ENCODE measurements at regions not wholly inside any gene's neighbourhood (a gene's known extent, or its start where the extent isn't known, plus 50 kb on each side); places are given as distances from the start of the nearest gene placed in this dataset.
"Not testable (repeated sequence)": the region's sequence is repeated elsewhere in the genome, so short reads cannot be mapped to it uniquely, and the experiment has no call there.

DNA sequence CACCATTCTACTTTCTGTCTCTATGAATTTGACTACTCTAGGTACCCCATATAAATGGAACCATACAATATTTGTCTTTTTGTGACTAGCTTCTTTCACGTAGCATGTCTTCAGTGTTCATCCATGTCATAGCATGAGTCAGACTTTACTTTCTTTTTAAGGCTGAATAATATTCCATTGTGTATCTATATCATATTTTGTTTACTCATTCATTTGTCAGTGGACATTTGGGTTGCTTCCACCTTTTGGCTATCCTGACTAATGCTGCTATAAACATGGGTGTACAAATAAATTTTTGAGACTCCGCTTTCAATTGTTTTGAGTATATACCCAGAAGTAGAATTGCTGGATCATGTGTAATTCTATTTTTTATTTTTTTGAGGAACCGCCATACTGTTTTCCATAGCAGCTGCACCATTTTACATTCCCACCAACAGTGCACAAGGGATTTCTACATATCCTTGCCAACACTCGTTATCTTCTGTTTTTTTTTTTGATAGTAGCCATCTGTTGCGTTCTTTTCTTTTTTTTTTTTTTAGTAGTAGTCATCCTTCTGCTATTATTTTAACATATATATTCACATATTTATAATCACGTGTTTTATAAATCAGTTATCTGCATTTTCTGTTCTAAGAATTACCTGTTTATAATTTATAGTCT lies 158.0 kb upstream of the MED14 start:
- DNase-seq (ENCODE audit: low spot score): no peak
- TF ChIP-seq, protein P1, sequence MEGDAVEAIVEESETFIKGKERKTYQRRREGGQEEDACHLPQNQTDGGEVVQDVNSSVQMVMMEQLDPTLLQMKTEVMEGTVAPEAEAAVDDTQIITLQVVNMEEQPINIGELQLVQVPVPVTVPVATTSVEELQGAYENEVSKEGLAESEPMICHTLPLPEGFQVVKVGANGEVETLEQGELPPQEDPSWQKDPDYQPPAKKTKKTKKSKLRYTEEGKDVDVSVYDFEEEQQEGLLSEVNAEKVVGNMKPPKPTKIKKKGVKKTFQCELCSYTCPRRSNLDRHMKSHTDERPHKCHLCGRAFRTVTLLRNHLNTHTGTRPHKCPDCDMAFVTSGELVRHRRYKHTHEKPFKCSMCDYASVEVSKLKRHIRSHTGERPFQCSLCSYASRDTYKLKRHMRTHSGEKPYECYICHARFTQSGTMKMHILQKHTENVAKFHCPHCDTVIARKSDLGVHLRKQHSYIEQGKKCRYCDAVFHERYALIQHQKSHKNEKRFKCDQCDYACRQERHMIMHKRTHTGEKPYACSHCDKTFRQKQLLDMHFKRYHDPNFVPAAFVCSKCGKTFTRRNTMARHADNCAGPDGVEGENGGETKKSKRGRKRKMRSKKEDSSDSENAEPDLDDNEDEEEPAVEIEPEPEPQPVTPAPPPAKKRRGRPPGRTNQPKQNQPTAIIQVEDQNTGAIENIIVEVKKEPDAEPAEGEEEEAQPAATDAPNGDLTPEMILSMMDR (IDR thresholded peaks at IDR 0.05; ENCODE audit: extremely low read depth, missing control alignments): no peak

DNA sequence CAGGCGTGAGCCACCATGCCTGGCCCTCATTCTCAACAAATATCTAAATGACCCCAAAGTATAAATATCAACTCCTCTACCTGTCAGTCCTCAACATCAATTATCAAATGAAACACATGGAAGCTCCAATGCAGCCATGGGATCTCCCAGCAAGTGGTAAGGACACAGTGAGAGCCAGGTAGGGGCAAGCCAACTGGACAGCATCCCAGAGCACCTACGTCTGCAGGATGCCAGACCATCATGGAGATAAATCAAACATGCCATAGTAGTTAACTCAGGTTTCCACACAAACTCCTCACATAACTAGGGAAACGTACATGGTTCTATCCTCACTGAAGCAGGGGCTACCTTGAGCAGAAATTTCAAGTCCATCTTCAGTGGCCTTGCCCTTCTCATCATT lies 159.9 kb upstream of the MED14 start:
- TF ChIP-seq, protein P1 (IDR thresholded peaks at IDR 0.05; ENCODE audit: extremely low read depth, missing control alignments): no peak

DNA sequence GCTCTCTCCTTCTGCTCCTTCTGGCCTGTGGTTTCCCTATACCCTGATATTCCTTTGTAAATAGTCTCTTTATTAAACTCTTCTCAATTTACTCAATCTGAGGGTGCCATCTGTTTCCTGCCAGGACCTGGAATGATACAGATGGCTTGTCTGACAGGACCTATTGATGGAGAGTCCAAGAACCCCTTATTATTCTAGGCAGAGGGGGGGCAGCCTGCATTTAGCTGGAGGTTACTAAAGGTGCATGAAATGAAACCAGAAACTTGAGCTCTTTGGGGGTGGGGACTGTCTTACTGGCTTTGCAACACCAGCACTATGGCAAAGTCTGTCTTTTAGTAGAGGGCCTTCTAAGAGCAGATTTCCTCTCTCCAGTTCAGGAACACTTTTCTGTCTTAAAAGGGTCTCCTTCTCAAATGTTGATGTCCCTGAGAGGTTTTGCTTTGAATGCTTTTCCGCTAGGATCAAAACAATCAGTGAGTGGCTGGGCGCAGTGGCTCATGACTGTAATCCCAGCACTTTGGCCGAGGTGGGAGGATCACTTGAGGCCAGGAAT lies 162.5 kb upstream of the MED14 start:
- TF ChIP-seq, protein P1 (IDR thresholded peaks at IDR 0.05; ENCODE audit: extremely low read depth, missing control alignments): no peak
- DNase-seq (ENCODE audit: low spot score): no peak

More for the DNA sequence above, 159.9 kb upstream of the MED14 start:
- DNase-seq (ENCODE audit: low spot score): no peak

DNA sequence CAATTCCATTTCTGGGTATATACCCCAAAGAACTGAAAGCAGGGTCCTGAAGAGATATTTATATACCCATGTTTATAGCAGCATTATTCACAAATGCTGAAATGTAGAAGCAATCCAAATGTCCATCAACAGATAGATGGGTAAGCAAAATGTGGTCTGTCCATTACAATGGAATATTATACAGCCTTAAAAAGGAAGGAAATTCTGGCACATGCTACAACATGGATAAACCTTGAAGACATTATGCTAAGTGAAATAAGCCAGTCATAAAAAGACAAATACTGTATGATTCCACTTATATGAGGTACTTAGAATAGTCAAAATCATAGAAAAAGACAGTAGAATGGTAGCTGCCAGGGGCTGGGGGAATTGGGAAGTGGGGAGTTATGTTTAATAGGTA lies 169.4 kb upstream of the MED14 start:
- DNase-seq (ENCODE audit: low spot score): not testable (repeated sequence)

DNA sequence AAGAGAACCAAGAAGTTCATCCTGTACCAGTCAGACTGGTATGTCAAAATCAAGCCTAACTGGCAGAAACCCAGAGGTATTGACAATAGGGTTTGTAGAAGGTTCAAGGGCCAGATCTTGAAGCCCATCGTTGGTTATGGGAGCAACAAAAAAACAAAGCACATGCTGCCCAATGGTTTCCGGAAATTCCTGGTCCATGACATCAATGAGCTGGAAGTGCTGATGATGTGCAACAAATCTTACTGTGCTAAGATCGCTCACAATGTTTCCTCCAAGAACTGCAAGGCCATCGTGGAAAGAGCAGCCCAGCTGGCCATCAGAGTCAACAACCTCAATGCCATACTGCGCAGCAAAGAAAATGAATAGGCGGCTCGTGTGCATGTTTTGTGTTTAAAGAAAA lies 172.7 kb upstream of the MED14 start:
- DNase-seq (ENCODE audit: low spot score): no peak
- TF ChIP-seq, protein P1 (IDR thresholded peaks at IDR 0.05; ENCODE audit: extremely low read depth, missing control alignments): no peak

DNA sequence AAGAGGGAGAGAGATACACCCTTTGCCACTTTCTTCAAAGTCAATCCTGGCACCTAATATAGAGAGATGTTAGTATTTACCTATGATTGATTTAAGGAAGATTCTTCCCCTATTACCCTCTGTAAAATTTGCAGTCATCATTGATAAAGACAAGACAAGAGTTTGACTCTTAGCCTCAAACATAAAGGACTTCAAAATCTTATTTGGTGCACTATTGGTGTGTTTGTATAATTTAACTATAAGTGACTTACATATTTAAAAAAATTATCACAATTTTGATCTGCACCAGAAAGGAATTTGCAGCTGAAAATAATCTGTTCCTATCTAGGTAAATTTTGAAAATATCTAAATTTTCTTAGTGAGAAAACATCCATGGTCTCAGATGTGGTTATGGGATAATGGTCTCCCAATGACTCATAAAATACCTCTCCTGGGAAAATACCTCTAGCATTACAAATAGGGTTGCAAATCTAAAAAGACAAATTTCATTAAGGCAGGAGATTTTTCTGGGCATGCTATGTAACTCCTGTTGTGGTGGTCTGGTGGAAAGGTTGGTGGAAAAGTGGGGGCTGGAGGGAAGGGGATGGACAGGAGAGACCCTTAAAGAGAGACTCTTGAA lies 173.6 kb upstream of the MED14 start:
- DNase-seq (ENCODE audit: low spot score): no peak
- TF ChIP-seq, protein P1 (IDR thresholded peaks at IDR 0.05; ENCODE audit: extremely low read depth, missing control alignments): no peak

DNA sequence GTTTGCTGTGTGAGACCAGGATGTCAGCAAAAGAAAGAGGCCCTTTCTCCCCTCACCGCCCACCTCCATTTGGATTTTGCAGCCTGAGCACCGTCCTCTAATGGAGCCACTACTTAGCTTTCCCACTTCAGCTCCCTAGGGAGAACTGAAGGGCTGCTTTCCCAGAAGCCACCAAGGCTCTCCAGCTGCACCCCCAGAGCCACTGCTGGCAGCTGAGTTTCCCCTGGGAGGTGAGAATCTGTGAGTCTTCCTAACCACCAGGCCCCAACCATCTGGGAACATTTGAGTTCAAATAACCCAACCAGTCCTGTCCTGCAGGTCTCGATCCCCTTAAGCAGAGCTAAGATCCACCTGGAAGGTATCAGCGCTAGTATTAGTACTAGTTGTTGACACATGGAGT lies 173.1 kb upstream of the USP9X start:
- TF ChIP-seq, protein P1 (IDR thresholded peaks at IDR 0.05; ENCODE audit: extremely low read depth, missing control alignments): no peak
- DNase-seq (ENCODE audit: low spot score): no peak

Measured in GM20000 (cell line).